ENCODE measurements at regions not wholly inside any gene's neighbourhood (a gene's known extent, or its start where the extent isn't known, plus 50 kb on each side); places are given as distances from the start of the nearest gene placed in this dataset.

- TF ChIP-seq YY1 (IDR thresholded peaks at IDR 0.05; ENCODE audit: borderline replicate concordance in 1 of 3, control insufficient read depth in 1 of 3, extremely low read depth in 1 of 3, insufficient read depth in 3 of 3, insufficient read length in 1 of 3, insufficient replicate concordance in 2 of 3, low read depth in 1 of 3, low read length in 2 of 3) (no peak), CTCF (IDR thresholded peaks at IDR 0.05 in 2 of 3, conservative IDR thresholded peaks at IDR 0.05 in 1 of 3; ENCODE audit: insufficient read depth in 2 of 3, low read depth in 1 of 3, low read length in 3 of 3) (no peak)
Observed at GRCh38 chrX:17299206-17299605, 75.8 kb upstream of the NHS start.
